Caco-2 (cell line): ENCODE measurements at regions not wholly inside any gene's neighbourhood (a gene's known extent, or its start where the extent isn't known, plus 50 kb on each side); places are given as distances from the start of the nearest gene placed in this dataset.
"Not testable (repeated sequence)": the region's sequence is repeated elsewhere in the genome, so short reads cannot be mapped to it uniquely, and the experiment has no call there.

Experiments used
- BruUV-seq: library from RNA; stranded (reverse); fragments of 400-500 nt; replicated peaks from 2 replicates; lab custom pipeline; 2021; lab: Mats Ljungman, UMichigan
- CTCF ChIA-PET: fragments of 300-600 bp; sonication (Branson Sonifier 250); formaldehyde crosslinking; loops from one replicate; lab custom pipeline; 2022; ENCODE audit warnings: antibody characterized with exemption; lab: Charles Lee
- POLR2A ChIA-PET: fragments of 300-600 bp; sonication (Branson Sonifier 250); formaldehyde crosslinking; loops from one replicate; lab custom pipeline; 2022; ENCODE audit warnings: antibody characterized with exemption; lab: Charles Lee
- DNase-seq, 2 experiments: peaks; one replicate each; pipeline versions ENCODE4 v3.0.0 to v3.0.0-alpha.2; 2020 to 2022
- H3K27me3 ChIP-seq: replicated peaks from 2 replicates; pipeline ENCODE4 v1.6.0; 2011; ENCODE audit warnings: low read length; ENCODE audit not compliant: control insufficient read depth, insufficient read depth
- H3K36me3 ChIP-seq: 2 replicates; pipeline ENCODE4 v1.5.1; 2011; ENCODE audit warnings: low read length; ENCODE audit not compliant: control insufficient read depth, insufficient read depth
- H3K4me1 ChIP-seq: fragments of 250-450 bp; sonication (Bioruptor Pico); 2 replicates; pipeline ENCODE4 v1.5.1; 2020; ENCODE audit warnings: mild to moderate bottlenecking
- H3K4me3 ChIP-seq: 2 replicates; pipeline ENCODE4 v1.5.1; 2011; ENCODE audit warnings: low read depth, mild to moderate bottlenecking, control low read depth, low read length
- H3K9me3 ChIP-seq: fragments of 250-450 bp; sonication (Bioruptor Pico); 2 replicates; pipeline ENCODE4 v1.5.1; 2020; ENCODE audit warnings: mild to moderate bottlenecking, moderate library complexity
- H3K27ac Mint-ChIP-seq: one replicate; pipeline ENCODE4 v1.8.0; 2022; ENCODE audit warnings: mixed read lengths; ENCODE audit not compliant: unreplicated experiment
- H3K27me3 Mint-ChIP-seq: one replicate; pipeline ENCODE4 v1.8.0; 2022; ENCODE audit warnings: mixed read lengths; ENCODE audit not compliant: insufficient read depth, unreplicated experiment
- H3K36me3 Mint-ChIP-seq: one replicate; pipeline ENCODE4 v1.8.0; 2022; ENCODE audit warnings: mild to moderate bottlenecking, mixed read lengths; ENCODE audit not compliant: insufficient read depth, unreplicated experiment
- H3K4me1 Mint-ChIP-seq: one replicate; pipeline ENCODE4 v1.8.0; 2022; ENCODE audit warnings: low read depth, mixed read lengths; ENCODE audit not compliant: unreplicated experiment
- H3K4me3 Mint-ChIP-seq: one replicate; pipeline ENCODE4 v1.8.0; 2022; ENCODE audit warnings: mild to moderate bottlenecking, moderate library complexity, mixed read lengths; ENCODE audit not compliant: unreplicated experiment
- H3K9me3 Mint-ChIP-seq: one replicate; pipeline ENCODE4 v1.8.0; 2022; ENCODE audit warnings: mixed read lengths; ENCODE audit not compliant: unreplicated experiment
- intact Hi-C: fragments of 100-400 bp; cut with micrococcal nuclease; formaldehyde crosslinking; loops from one replicate; pipeline ENCODE4 v1.10.0; 2022; ENCODE audit not compliant: unreplicated experiment
- TF ChIP-seq, protein P1 (sequence below), 2 experiments: fragments of 200-600 bp in 1 of 2; IDR thresholded peaks; 1 replicate in 1 of 2; 2 replicates in 1 of 2; pipeline versions ENCODE4 v1.5.1 to v1.8.0; 2011 to 2022; ENCODE audit warnings: antibody characterized with exemption in 1 of 2, control low read depth in 1 of 2, inconsistent platforms in 1 of 2, low read depth in 1 of 2, low read length in 1 of 2, mild to moderate bottlenecking in 1 of 2, moderate library complexity in 1 of 2; ENCODE audit not compliant: insufficient read depth in 1 of 2, severe bottlenecking in 1 of 2, unreplicated experiment in 1 of 2

DNA sequence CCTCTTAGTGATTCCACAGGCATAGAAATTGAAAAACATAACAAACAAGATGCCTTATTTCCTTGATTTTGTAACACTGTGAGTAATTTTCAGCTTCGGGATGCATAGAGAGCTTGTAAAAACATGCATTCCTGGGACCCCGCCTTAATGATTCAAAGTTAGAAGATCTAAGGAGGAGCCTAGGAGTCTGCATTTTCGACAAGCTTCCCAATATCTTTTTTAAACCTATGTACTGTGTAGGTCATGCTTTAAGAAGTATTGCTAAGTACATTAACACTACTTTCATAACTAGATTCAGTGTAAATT is 109.8 kb upstream of the ZNF516 start:
- TF ChIP-seq, protein P1, sequence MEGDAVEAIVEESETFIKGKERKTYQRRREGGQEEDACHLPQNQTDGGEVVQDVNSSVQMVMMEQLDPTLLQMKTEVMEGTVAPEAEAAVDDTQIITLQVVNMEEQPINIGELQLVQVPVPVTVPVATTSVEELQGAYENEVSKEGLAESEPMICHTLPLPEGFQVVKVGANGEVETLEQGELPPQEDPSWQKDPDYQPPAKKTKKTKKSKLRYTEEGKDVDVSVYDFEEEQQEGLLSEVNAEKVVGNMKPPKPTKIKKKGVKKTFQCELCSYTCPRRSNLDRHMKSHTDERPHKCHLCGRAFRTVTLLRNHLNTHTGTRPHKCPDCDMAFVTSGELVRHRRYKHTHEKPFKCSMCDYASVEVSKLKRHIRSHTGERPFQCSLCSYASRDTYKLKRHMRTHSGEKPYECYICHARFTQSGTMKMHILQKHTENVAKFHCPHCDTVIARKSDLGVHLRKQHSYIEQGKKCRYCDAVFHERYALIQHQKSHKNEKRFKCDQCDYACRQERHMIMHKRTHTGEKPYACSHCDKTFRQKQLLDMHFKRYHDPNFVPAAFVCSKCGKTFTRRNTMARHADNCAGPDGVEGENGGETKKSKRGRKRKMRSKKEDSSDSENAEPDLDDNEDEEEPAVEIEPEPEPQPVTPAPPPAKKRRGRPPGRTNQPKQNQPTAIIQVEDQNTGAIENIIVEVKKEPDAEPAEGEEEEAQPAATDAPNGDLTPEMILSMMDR (IDR thresholded peaks at IDR 0.05; ENCODE audit: insufficient read depth in 1 of 2, low read depth in 1 of 2, low read length in 1 of 2, severe bottlenecking in 1 of 2, unreplicated experiment in 1 of 2), result no peak
- Histone ChIP-seq H3K4me1 (no peaks in the 10 kb centered on the region), H3K27me3 (no peaks in the 10 kb centered on the region), H3K36me3 (no peaks in the 10 kb centered on the region), H3K4me3 (no peak overlapping the region), H3K9me3 (no peaks in the 10 kb centered on the region)
- DNase-seq, result no peak
- POLR2A ChIA-PET, result no interaction called here
- H3K4me3 Mint-ChIP-seq, result no peak overlapping the region
- BruUV-seq, result no TSS peak
- H3K4me1 Mint-ChIP-seq, result no peaks in the 10 kb centered on the region
- no peaks in the 10 kb centered on the region for H3K36me3 Mint-ChIP-seq
- no peaks in the 10 kb centered on the region for H3K27me3 Mint-ChIP-seq
- CTCF ChIA-PET, result no interaction called here
- intact Hi-C loops, result no loop called here
- H3K9me3 Mint-ChIP-seq, result no peaks in the 10 kb centered on the region
- H3K27ac Mint-ChIP-seq, result no peak overlapping the region

DNA sequence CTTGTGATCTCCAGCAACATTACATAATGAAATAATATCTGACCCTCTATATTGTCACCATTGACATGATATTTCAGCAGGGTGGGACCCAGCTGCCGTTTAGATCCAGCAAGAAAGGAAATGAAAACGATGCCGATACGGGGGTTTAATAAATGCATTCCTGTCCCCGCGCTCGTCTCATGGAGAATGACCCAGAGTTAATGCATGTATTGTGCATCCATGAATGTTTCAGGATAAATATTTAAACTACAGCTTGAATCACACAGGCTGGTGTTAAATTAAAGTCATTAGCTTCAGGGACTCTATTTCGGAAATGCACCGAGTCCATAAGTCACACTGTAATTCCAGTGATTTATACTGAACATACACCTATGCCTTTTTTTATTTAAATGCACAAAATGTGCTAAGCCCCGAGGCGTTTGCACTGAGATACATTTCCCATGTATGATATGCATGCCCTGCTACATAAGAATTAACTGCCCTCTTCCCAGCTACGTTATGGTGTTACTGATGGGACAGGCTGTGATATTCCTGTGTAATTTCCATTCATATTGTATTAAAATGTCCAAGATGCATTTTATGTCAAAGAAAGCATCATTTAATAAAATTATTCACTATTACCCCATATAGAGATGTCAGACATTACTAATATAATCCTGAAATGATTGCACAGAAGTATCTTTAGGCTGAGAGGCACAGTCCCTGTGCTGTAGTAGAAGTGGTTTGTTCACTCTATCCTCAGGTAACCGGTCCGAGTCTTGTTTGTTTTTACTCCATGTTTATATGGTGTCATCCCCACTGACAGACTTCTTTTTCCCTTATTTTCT is 109.3 kb upstream of the ZNF516 start:
- H3K36me3 ChIP-seq, result no peaks in the 10 kb centered on the region
- CTCF ChIA-PET, result no interaction called here
- POLR2A ChIA-PET, result no interaction called here
- H3K9me3 ChIP-seq, result no peaks in the 10 kb centered on the region
- H3K27me3 ChIP-seq, result no peaks in the 10 kb centered on the region
- H3K4me3 ChIP-seq, result no peak overlapping the region
- Mint-ChIP-seq H3K9me3 (no peaks in the 10 kb centered on the region), H3K27me3 (no peaks in the 10 kb centered on the region), H3K27ac (no peak overlapping the region), H3K4me1 (no peaks in the 10 kb centered on the region), H3K4me3 (no peak overlapping the region), H3K36me3 (no peaks in the 10 kb centered on the region)
- no TSS peak for BruUV-seq
- no peaks in the 10 kb centered on the region for H3K4me1 ChIP-seq
- no peak for DNase-seq
- TF ChIP-seq, protein P1 (IDR thresholded peaks at IDR 0.05; ENCODE audit: insufficient read depth in 1 of 2, low read depth in 1 of 2, low read length in 1 of 2, severe bottlenecking in 1 of 2, unreplicated experiment in 1 of 2), result no peak
- intact Hi-C loops, result no loop called here

DNA sequence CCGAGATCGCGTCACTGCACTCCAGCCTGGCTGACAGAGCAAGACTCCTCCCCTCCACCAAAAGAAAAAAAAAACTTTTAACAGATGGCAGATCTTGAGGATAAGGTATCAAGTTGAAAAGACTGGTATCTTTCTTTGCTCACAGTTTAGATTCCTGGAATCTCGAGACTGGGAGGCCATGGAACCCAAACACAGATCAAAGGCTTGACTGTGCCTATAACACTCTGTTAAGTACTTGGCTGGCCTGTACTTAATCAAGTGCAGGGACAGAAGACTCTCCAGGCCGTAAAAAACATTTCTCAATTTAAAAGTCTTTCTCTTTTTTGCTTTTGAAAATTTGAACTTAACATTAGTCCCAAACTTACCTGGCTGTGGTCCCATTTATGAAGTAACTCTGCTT is 107.1 kb upstream of the ZNF516 start:
- no peaks in the 10 kb centered on the region for H3K36me3 ChIP-seq
- ChIA-PET POLR2A (no interaction called here), CTCF (no interaction called here)
- Mint-ChIP-seq H3K27me3 (no peaks in the 10 kb centered on the region), H3K9me3 (no peaks in the 10 kb centered on the region), H3K36me3 (no peaks in the 10 kb centered on the region), H3K4me3 (no peak overlapping the region), H3K4me1 (no peaks in the 10 kb centered on the region), H3K27ac (no peak overlapping the region)
- TF ChIP-seq, protein P1 (IDR thresholded peaks at IDR 0.05; ENCODE audit: insufficient read depth in 1 of 2, low read depth in 1 of 2, low read length in 1 of 2, severe bottlenecking in 1 of 2, unreplicated experiment in 1 of 2), result no peak
- BruUV-seq, result no TSS peak
- no peak overlapping the region for H3K4me3 ChIP-seq
- H3K27me3 ChIP-seq, result no peaks in the 10 kb centered on the region
- no peak for DNase-seq
- H3K4me1 ChIP-seq, result no peaks in the 10 kb centered on the region
- no peaks in the 10 kb centered on the region for H3K9me3 ChIP-seq
- intact Hi-C loops, result no loop called here

DNA sequence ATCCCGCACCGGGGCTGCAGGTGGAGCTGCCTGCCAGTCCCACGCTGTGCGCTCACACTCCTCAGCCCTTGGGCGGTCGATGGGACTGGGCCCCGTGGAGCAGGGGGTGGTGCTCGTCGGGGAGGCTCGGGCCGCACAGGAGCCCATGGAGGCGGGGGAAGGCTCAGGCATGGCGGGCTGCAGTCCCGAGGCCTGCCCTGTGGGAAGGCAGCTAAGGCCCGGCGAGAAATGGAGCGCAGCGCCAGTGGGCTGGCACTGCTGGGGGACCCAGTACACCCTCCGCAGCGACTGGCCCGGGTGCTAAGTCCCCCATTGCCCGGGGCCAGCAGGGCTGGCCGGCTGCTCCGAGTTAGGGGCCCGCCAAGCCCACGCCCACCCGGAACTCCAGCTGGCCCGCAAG is 105.0 kb upstream of the ZNF516 start:
- H3K36me3 ChIP-seq, H3K27me3 Mint-ChIP-seq, H3K4me3 ChIP-seq, H3K27me3 ChIP-seq, BruUV-seq, CTCF ChIA-PET, H3K36me3 Mint-ChIP-seq, H3K4me1 Mint-ChIP-seq, DNase-seq, H3K4me3 Mint-ChIP-seq, H3K4me1 ChIP-seq, H3K27ac Mint-ChIP-seq, H3K9me3 ChIP-seq, intact Hi-C loops, H3K9me3 Mint-ChIP-seq, POLR2A ChIA-PET: not testable (repeated sequence)
